ENCODE measurements at regions not wholly inside any gene's neighbourhood (a gene's known extent, or its start where the extent isn't known, plus 50 kb on each side); places are given as distances from the start of the nearest gene placed in this dataset.

GRCh38 chr2:7094231-7094741, 177.1 kb downstream of the RNF144A start:
- Histone ChIP-seq H3K27ac (no peak overlapping the region), H3K4me3 (no peak overlapping the region), H3K9me3 (no peaks in the 10 kb centered on the region), H3K4me1 (no peaks in the 10 kb centered on the region), H3K4me2 (no peak overlapping the region)
- ChIA-PET CTCF (interaction anchor here (0.6 to 4.5 kb wide), 2 partner anchors 15 to 1386 kb away, joined by 3 to 69 read pairs; no protein-coding TSS in a partner anchor), POLR2A (no interaction called here)
- TF ChIP-seq HOXA7 (CRISPR knock-in tag; IDR thresholded peaks at IDR 0.05) (no peak), SMC3 (IDR thresholded peaks at IDR 0.05) (no peak), JUN (IDR thresholded peaks at IDR 0.05) (no peak), EHMT2 (IDR thresholded peaks at IDR 0.05; ENCODE audit: low read depth) (no peak), MAZ (IDR thresholded peaks at IDR 0.05; ENCODE audit: borderline replicate concordance, low read depth, low read length) (no peak), FOSB (CRISPR knock-in tag; IDR thresholded peaks at IDR 0.05) (no peak), ZFP36 (IDR thresholded peaks at IDR 0.05; ENCODE audit: borderline replicate concordance, partially characterized antibody) (no peak)
- WGBS (ENCODE audit: missing lambda C conversion rate), result 61% methylated on average over 12 of the region's 12 CpGs
- no peak for DNase-seq (ENCODE audit: low read depth in 1 of 2, low spot score in 1 of 2)
- FAIRE-seq, result no peak
- ATAC-seq, result no peak

DNA sequence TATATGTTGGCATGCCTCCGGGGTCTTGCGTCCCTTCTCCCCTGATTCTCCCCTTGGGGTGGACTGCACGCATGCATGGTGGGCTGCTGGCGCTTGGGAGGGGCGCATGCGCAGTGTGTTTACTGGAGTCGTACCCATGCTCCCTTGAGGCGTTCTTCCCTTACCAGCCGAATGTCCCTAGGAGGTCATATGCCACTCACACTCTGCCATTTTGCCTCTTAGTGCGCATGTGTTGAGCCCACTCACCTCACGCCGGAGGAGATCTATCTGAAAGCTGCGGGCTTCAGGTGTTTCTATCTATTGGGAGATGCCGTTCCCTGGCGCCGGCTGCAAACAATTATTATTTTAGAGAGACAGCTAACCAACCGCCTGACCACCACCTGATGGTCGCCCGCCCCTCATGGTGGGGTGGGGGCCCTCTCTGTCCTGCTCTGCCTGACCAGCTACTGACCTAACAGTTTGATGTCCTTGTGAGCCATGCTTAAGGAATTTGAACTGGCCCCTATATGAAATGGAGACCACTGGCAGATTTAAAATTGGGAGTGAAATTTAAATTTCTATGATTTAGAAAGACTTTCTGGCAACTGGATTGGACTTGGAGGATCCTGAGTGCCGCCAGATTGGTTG, 179.6 kb downstream of the RNF144A start:
- Histone ChIP-seq H3K9me3 (no peaks in the 10 kb centered on the region), H3K4me3 (no peak overlapping the region), H3K4me2 (peak overlapping the region; percentile 70), H3K4me1 (no peaks in the 10 kb centered on the region), H3K27ac (no peak overlapping the region)
- ChIA-PET POLR2A (interaction anchor here (0.6 to 1.3 kb wide), 2 partner anchors 1585 to 1586 kb away, joined by 3 to 4 read pairs; partner anchors contain the start of gene ID2), CTCF (interaction anchor here (0.7 to 4.5 kb wide), 43 partner anchors 12 to 1708 kb away, joined by 3 to 69 read pairs (median 4); partner anchors contain the start of gene ID2)
- ATAC-seq, result peak; percentile 32 to 58; a peak in 5 of 6 replicates
- WGBS (ENCODE audit: missing lambda C conversion rate), result 55% methylated on average over 20 of the region's 20 CpGs
- no peak for TF ChIP-seq JUN (IDR thresholded peaks at IDR 0.05)
- no peak for TF ChIP-seq BHLHE40 (IDR thresholded peaks at IDR 0.05; ENCODE audit: low read depth, low read length)
- TF ChIP-seq, protein P1, sequence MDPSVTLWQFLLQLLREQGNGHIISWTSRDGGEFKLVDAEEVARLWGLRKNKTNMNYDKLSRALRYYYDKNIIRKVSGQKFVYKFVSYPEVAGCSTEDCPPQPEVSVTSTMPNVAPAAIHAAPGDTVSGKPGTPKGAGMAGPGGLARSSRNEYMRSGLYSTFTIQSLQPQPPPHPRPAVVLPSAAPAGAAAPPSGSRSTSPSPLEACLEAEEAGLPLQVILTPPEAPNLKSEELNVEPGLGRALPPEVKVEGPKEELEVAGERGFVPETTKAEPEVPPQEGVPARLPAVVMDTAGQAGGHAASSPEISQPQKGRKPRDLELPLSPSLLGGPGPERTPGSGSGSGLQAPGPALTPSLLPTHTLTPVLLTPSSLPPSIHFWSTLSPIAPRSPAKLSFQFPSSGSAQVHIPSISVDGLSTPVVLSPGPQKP (IDR thresholded peaks at IDR 0.05; ENCODE audit: low read depth, low read length), result no peak
- TF ChIP-seq FOSL2 (IDR thresholded peaks at IDR 0.05), result no peak
- TF ChIP-seq FOSL2 (CRISPR knock-in tag; IDR thresholded peaks at IDR 0.05), result no peak
- no peak for TF ChIP-seq TP53 (CRISPR knock-in tag; IDR thresholded peaks at IDR 0.05)
- TF ChIP-seq RARB (CRISPR knock-in tag; IDR thresholded peaks at IDR 0.05), result no peak
- TF ChIP-seq, protein P2, sequence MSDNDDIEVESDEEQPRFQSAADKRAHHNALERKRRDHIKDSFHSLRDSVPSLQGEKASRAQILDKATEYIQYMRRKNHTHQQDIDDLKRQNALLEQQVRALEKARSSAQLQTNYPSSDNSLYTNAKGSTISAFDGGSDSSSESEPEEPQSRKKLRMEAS (IDR thresholded peaks at IDR 0.05), result no peak
- no peak for TF ChIP-seq CHD2 (IDR thresholded peaks at IDR 0.05; ENCODE audit: low read length, partially characterized antibody)
- TF ChIP-seq TFCP2L1 (CRISPR knock-in tag; IDR thresholded peaks at IDR 0.05), result no peak
- no peak for DNase-seq (ENCODE audit: low read depth in 1 of 2, low spot score in 1 of 2)
- FAIRE-seq, result no peak

- WGBS (ENCODE audit: missing lambda C conversion rate), result 2% methylated on average over 18 of the region's 18 CpGs
- Histone ChIP-seq H3K9me3 (no peaks in the 10 kb centered on the region), H3K4me3 (peak overlapping the region; percentile 11; the same call in 1 of the 3 replicates), H3K4me2 (peak overlapping the region; percentile 70), H3K27ac (peak overlapping the region in 1 of 2 experiments; percentile 15; a peak in 1 of 6 replicates), H3K4me1 (no peaks in the 10 kb centered on the region)
- peak; percentile 97 to 98 for TF ChIP-seq RAD21 (conservative IDR thresholded peaks at IDR 0.05 in 1 of 2, IDR thresholded peaks at IDR 0.05 in 1 of 2)
- peak; percentile 85 for TF ChIP-seq SMC3 (IDR thresholded peaks at IDR 0.05)
- TF ChIP-seq CTCF (IDR thresholded peaks at IDR 0.05), result peak; percentile 97
- TF ChIP-seq, protein P2 (IDR thresholded peaks at IDR 0.05), result peak; percentile 71
- TF ChIP-seq BHLHE40 (IDR thresholded peaks at IDR 0.05; ENCODE audit: low read depth, low read length), result no peak
- ChIA-PET POLR2A (interaction anchor here (0.6 to 1.3 kb wide), 3 partner anchors 81 to 1586 kb away, joined by 3 to 7 read pairs (median 4); partner anchors contain the start of gene ID2), CTCF (interaction anchor here (0.7 to 4.5 kb wide), 54 partner anchors 8 to 1707 kb away, joined by 3 to 69 read pairs (median 3); no protein-coding TSS in a partner anchor)
- DNase-seq (ENCODE audit: low read depth in 1 of 2, low spot score in 1 of 2) (peak; percentile 64 to 72), ATAC-seq (peak; percentile 87 to 97), FAIRE-seq (no peak)
These were observed 180.2 kb downstream of the RNF144A start for GRCh38 chr2:7097353-7097895.
